Mesenchymal stem cell (in vitro differentiated cells and primary cell): ENCODE measurements at regions not wholly inside any gene's neighbourhood (a gene's known extent, or its start where the extent isn't known, plus 50 kb on each side); places are given as distances from the start of the nearest gene placed in this dataset.

ENCODE experiments used
- DNase-seq: peaks from one replicate; pipeline ENCODE4 v3.0.0-alpha.2; 2013
- H2AFZ ChIP-seq: one replicate; pipeline ENCODE4 v1.6.1; 2013; ENCODE audit warnings: low read depth, mild to moderate bottlenecking, control low read depth, inconsistent platforms, low read length, moderate library complexity
- H2AK5ac ChIP-seq: 2 replicates; pipeline ENCODE4 v1.6.1; 2013; ENCODE audit warnings: low read length, moderate library complexity, mild to moderate bottlenecking, inconsistent platforms; ENCODE audit not compliant: severe bottlenecking
- H2BK120ac ChIP-seq: one replicate; pipeline ENCODE4 v1.6.1; 2013; ENCODE audit warnings: low read depth, mild to moderate bottlenecking, inconsistent platforms, low read length, moderate library complexity
- H2BK12ac ChIP-seq, 2 experiments: one replicate each; pipeline ENCODE4 v1.6.1; 2013; ENCODE audit warnings: inconsistent platforms in 2 of 2, low read length in 2 of 2, mild to moderate bottlenecking in 2 of 2, moderate library complexity in 2 of 2, control low read depth in 1 of 2
- H2BK15ac ChIP-seq: one replicate; pipeline ENCODE4 v1.6.1; 2013; ENCODE audit warnings: mild to moderate bottlenecking, low read depth, inconsistent platforms; ENCODE audit not compliant: poor library complexity, severe bottlenecking
- H2BK5ac ChIP-seq: 2 replicates; pipeline ENCODE4 v1.6.1; 2013; ENCODE audit warnings: low read depth, mild to moderate bottlenecking, low read length, control low read depth, inconsistent platforms; ENCODE audit not compliant: poor library complexity, severe bottlenecking
- H3K14ac ChIP-seq, 2 experiments: one replicate each; pipeline ENCODE4 v1.6.1; 2013; ENCODE audit warnings: inconsistent platforms in 2 of 2, low read length in 2 of 2, control low read depth in 1 of 2, mild to moderate bottlenecking in 1 of 2, moderate library complexity in 1 of 2
- H3K18ac ChIP-seq, 2 experiments: one replicate each; pipeline ENCODE4 v1.6.1; 2013; ENCODE audit warnings: inconsistent platforms in 2 of 2, low read length in 2 of 2, control low read depth in 1 of 2, low read depth in 1 of 2, mild to moderate bottlenecking in 1 of 2
- H3K23ac ChIP-seq, 2 experiments: one replicate each; pipeline ENCODE4 v1.6.1; 2013; ENCODE audit warnings: inconsistent platforms in 2 of 2, low read length in 2 of 2, mild to moderate bottlenecking in 2 of 2, moderate library complexity in 2 of 2, control low read depth in 1 of 2
- H3K27ac ChIP-seq: 2 replicates; pipeline ENCODE4 v1.5.1; 2013; ENCODE audit warnings: mild to moderate bottlenecking, moderate library complexity, low read length, control low read depth, inconsistent platforms; ENCODE audit not compliant: poor library complexity, severe bottlenecking
- H3K27me3 ChIP-seq, 2 experiments: 2 replicates each; pipeline versions ENCODE4 v1.6.1 to v1.7.0; 2013; ENCODE audit warnings: low read length in 2 of 2, mild to moderate bottlenecking in 2 of 2, moderate library complexity in 2 of 2, control low read depth in 1 of 2, inconsistent platforms in 1 of 2; ENCODE audit not compliant: control insufficient read depth in 1 of 2, insufficient read depth in 1 of 2
- H3K36me3 ChIP-seq, 2 experiments: 2 replicates each; pipeline versions ENCODE4 v1.6.1 to v1.7.0; 2013; ENCODE audit warnings: low read length in 2 of 2, control low read depth in 1 of 2, inconsistent platforms in 1 of 2, low read depth in 1 of 2, mild to moderate bottlenecking in 1 of 2; ENCODE audit not compliant: insufficient read depth in 2 of 2, control insufficient read depth in 1 of 2
- H3K4ac ChIP-seq, 2 experiments: one replicate each; pipeline ENCODE4 v1.6.1; 2013; ENCODE audit warnings: inconsistent platforms in 2 of 2, low read length in 2 of 2, mild to moderate bottlenecking in 2 of 2, moderate library complexity in 2 of 2, control low read depth in 1 of 2, low read depth in 1 of 2
- H3K4me1 ChIP-seq: 2 replicates; pipeline ENCODE4 v1.6.1; 2013; ENCODE audit warnings: low read depth, low read length, control low read depth; ENCODE audit not compliant: control insufficient read depth, insufficient read depth
- H3K4me2 ChIP-seq: 2 replicates; pipeline ENCODE4 v1.6.1; 2013; ENCODE audit warnings: low read length, mild to moderate bottlenecking, inconsistent platforms; ENCODE audit not compliant: poor library complexity, severe bottlenecking
- H3K4me3 ChIP-seq, 2 experiments: 2 replicates each; pipeline versions ENCODE4 v1.5.1 to v1.7.0; 2013; ENCODE audit warnings: low read length in 2 of 2, mild to moderate bottlenecking in 2 of 2, control low read depth in 1 of 2, low read depth in 1 of 2; ENCODE audit not compliant: insufficient read depth in 1 of 2
- H3K79me1 ChIP-seq: replicated peaks from 2 replicates; pipeline ENCODE4 v1.6.1; 2013; ENCODE audit warnings: mild to moderate bottlenecking, control low read depth, low read length, inconsistent platforms; ENCODE audit not compliant: poor library complexity, severe bottlenecking
- H3K9ac ChIP-seq: 2 replicates; pipeline ENCODE4 v1.7.0; 2013; ENCODE audit warnings: mild to moderate bottlenecking, low read length, moderate library complexity
- H3K9me3 ChIP-seq: 2 replicates; pipeline ENCODE4 v1.7.0; 2013; ENCODE audit warnings: mild to moderate bottlenecking, low read length; ENCODE audit not compliant: control insufficient read depth
- H4K8ac ChIP-seq: one replicate; pipeline ENCODE4 v1.6.1; 2013; ENCODE audit warnings: inconsistent platforms, mild to moderate bottlenecking, low read length, moderate library complexity
- H4K91ac ChIP-seq: one replicate; pipeline ENCODE4 v1.6.1; 2013; ENCODE audit warnings: mild to moderate bottlenecking, low read length, inconsistent platforms
- WGBS: methylation state at CpG from one replicate; pipeline ENCODE4 v1.1.7; 2013; ENCODE audit warnings: mixed read lengths; 5-methylcytosine and 5-hydroxymethylcytosine counted together

- Histone ChIP-seq H3K18ac (no peak overlapping the region), H3K27ac (no peak overlapping the region), H2AK5ac (no peak overlapping the region), H3K9ac (no peak overlapping the region), H3K4me2 (no peak overlapping the region), H2BK120ac (no peak overlapping the region), H3K9me3 (no peaks in the 10 kb centered on the region), H3K4ac (no peak overlapping the region), H3K4me3 (no peak overlapping the region), H3K4me1 (no peaks in the 10 kb centered on the region), H3K36me3 (no peaks in the 10 kb centered on the region), H2BK12ac (no peak overlapping the region), H3K27me3 (no peaks in the 10 kb centered on the region), H3K79me1 (no peaks in the 10 kb centered on the region), H2BK5ac (no peak overlapping the region), H4K91ac (no peak overlapping the region), H4K8ac (no peak overlapping the region), H2AFZ (no peak overlapping the region), H2BK15ac (no peak overlapping the region), H3K14ac (no peak overlapping the region), H3K23ac (no peak overlapping the region)
- no CpG with 5 or more reads among the region's 3 CpGs for WGBS
- no peak for DNase-seq
Measured at GRCh38 chr2:41068740-41069139, 616.9 kb upstream of the SLC8A1 start.

- H3K4me2 ChIP-seq: no peak overlapping the region
- H3K27me3 ChIP-seq: no peaks in the 10 kb centered on the region
- no peak overlapping the region for H3K23ac ChIP-seq
- H4K8ac ChIP-seq: no peak overlapping the region
- no peak overlapping the region for H2BK12ac ChIP-seq
- no peak for DNase-seq
- WGBS: no CpG with 5 or more reads among the region's 1 CpG
- no peaks in the 10 kb centered on the region for H3K79me1 ChIP-seq
- H2BK120ac ChIP-seq: no peak overlapping the region
- no peak overlapping the region for H3K4ac ChIP-seq
- H3K4me1 ChIP-seq: no peaks in the 10 kb centered on the region
- H2AK5ac ChIP-seq: no peak overlapping the region
- H3K27ac ChIP-seq: no peak overlapping the region
- H3K18ac ChIP-seq: no peak overlapping the region
- no peak overlapping the region for H4K91ac ChIP-seq
- no peaks in the 10 kb centered on the region for H3K36me3 ChIP-seq
- no peaks in the 10 kb centered on the region for H3K9me3 ChIP-seq
- no peak overlapping the region for H3K4me3 ChIP-seq
- no peak overlapping the region for H2BK15ac ChIP-seq
- H2AFZ ChIP-seq: no peak overlapping the region
- H3K14ac ChIP-seq: no peak overlapping the region
- H3K9ac ChIP-seq: no peak overlapping the region
- H2BK5ac ChIP-seq: no peak overlapping the region
Measured at GRCh38 chr2:41078341-41078740, 626.5 kb upstream of the SLC8A1 start.

GRCh38 chr2:41079011-41079410 lies 627.1 kb upstream of the SLC8A1 start:
- H2AFZ ChIP-seq: no peak overlapping the region
- H3K14ac ChIP-seq: no peak overlapping the region
- H2AK5ac ChIP-seq: no peak overlapping the region
- no peak overlapping the region for H4K91ac ChIP-seq
- no peak overlapping the region for H2BK15ac ChIP-seq
- no peak overlapping the region for H3K18ac ChIP-seq
- H3K23ac ChIP-seq: no peak overlapping the region
- H3K27me3 ChIP-seq: no peaks in the 10 kb centered on the region
- no peak overlapping the region for H2BK12ac ChIP-seq
- H3K79me1 ChIP-seq: no peaks in the 10 kb centered on the region
- no peak overlapping the region for H2BK120ac ChIP-seq
- no peak overlapping the region for H3K9ac ChIP-seq
- no peak overlapping the region for H3K4me2 ChIP-seq
- no peaks in the 10 kb centered on the region for H3K4me1 ChIP-seq
- no peak overlapping the region for H2BK5ac ChIP-seq
- H3K4ac ChIP-seq: no peak overlapping the region
- DNase-seq: no peak
- H3K4me3 ChIP-seq: no peak overlapping the region
- H3K27ac ChIP-seq: no peak overlapping the region
- no peak overlapping the region for H4K8ac ChIP-seq
- 71% methylated on average over 1 of the region's 1 CpG for WGBS
- no peaks in the 10 kb centered on the region for H3K36me3 ChIP-seq
- no peaks in the 10 kb centered on the region for H3K9me3 ChIP-seq

GRCh38 chr2:41084321-41084720 lies 632.4 kb upstream of the SLC8A1 start:
- Histone ChIP-seq H3K27ac (no peak overlapping the region), H3K9me3 (no peaks in the 10 kb centered on the region), H3K14ac (no peak overlapping the region), H4K8ac (no peak overlapping the region), H2BK12ac (no peak overlapping the region), H2BK120ac (no peak overlapping the region), H2AFZ (no peak overlapping the region), H2BK5ac (no peak overlapping the region), H2BK15ac (no peak overlapping the region), H3K23ac (no peak overlapping the region), H3K4me2 (no peak overlapping the region), H3K4ac (no peak overlapping the region), H3K9ac (no peak overlapping the region), H3K36me3 (no peaks in the 10 kb centered on the region), H3K4me3 (no peak overlapping the region), H3K4me1 (no peaks in the 10 kb centered on the region), H2AK5ac (no peak overlapping the region), H3K27me3 (no peaks in the 10 kb centered on the region), H4K91ac (no peak overlapping the region), H3K79me1 (no peaks in the 10 kb centered on the region), H3K18ac (no peak overlapping the region)
- no peak for DNase-seq
- no CpG with 5 or more reads among the region's 3 CpGs for WGBS
